Skeletal muscle tissue (tissue), 3 donors: ENCODE measurements at regions not wholly inside any gene's neighbourhood (a gene's known extent, or its start where the extent isn't known, plus 50 kb on each side); places are given as distances from the start of the nearest gene placed in this dataset.

Experiments
- H3K27ac ChIP-seq: one replicate; pipeline ENCODE4 v1.7.0; 2013; ENCODE audit warnings: mild to moderate bottlenecking, low read depth, low read length, inconsistent platforms
- H3K27me3 ChIP-seq, 3 donors: one replicate each; pipeline ENCODE4 v1.7.0; 2013; ENCODE audit warnings: low read length in 3 of 3; ENCODE audit not compliant: control insufficient read depth in 3 of 3, insufficient read depth in 3 of 3
- H3K36me3 ChIP-seq, 3 donors: one replicate each; pipeline ENCODE4 v1.7.0; 2013; ENCODE audit warnings: low read length in 3 of 3; ENCODE audit not compliant: control insufficient read depth in 3 of 3, insufficient read depth in 3 of 3
- H3K4me1 ChIP-seq, 3 donors: one replicate each; pipeline ENCODE4 v1.7.0; 2013; ENCODE audit warnings: low read length in 3 of 3, mild to moderate bottlenecking in 3 of 3; ENCODE audit not compliant: control insufficient read depth in 3 of 3, insufficient read depth in 3 of 3
- H3K4me3 ChIP-seq, 3 donors: one replicate each; pipeline ENCODE4 v1.7.0; 2013; ENCODE audit warnings: low read length in 3 of 3
- H3K9ac ChIP-seq, 3 donors: one replicate each; pipeline ENCODE4 v1.7.0; 2013; ENCODE audit warnings: low read length in 3 of 3, mild to moderate bottlenecking in 3 of 3, moderate library complexity in 2 of 3, low read depth in 1 of 3
- H3K9me3 ChIP-seq, 3 donors: one replicate each; pipeline ENCODE4 v1.7.0; 2013; ENCODE audit warnings: low read length in 3 of 3; ENCODE audit not compliant: control insufficient read depth in 3 of 3
- donor health status: Osteomylitis.

GRCh38 chr3:94179059-94179458 lies 116.2 kb downstream of the NSUN3 start:
- no peak overlapping the region for H3K4me3 ChIP-seq
- no peaks in the 10 kb centered on the region for H3K4me1 ChIP-seq
- peaks cover 0 to 2% (median 0%) of the 10 kb centered on the region in 3 donors for H3K27me3 ChIP-seq
- H3K36me3 ChIP-seq: no peaks in the 10 kb centered on the region
- no peaks in the 10 kb centered on the region for H3K9me3 ChIP-seq
- H3K27ac ChIP-seq: no peak overlapping the region
- H3K9ac ChIP-seq: no peak overlapping the region

- H3K27ac ChIP-seq: no peak overlapping the region
- H3K4me1 ChIP-seq: no peaks in the 10 kb centered on the region
- H3K9me3 ChIP-seq: no peaks in the 10 kb centered on the region
- no peak overlapping the region for H3K4me3 ChIP-seq
- no peaks in the 10 kb centered on the region for H3K36me3 ChIP-seq
- H3K27me3 ChIP-seq: no peaks in the 10 kb centered on the region
- no peak overlapping the region for H3K9ac ChIP-seq
Measured at GRCh38 chr3:94183551-94183950, 120.7 kb downstream of the NSUN3 start.

GRCh38 chr3:94184781-94185180 lies 121.9 kb downstream of the NSUN3 start:
- Histone ChIP-seq H3K36me3 (no peaks in the 10 kb centered on the region), H3K4me1 (no peaks in the 10 kb centered on the region), H3K27me3 (no peaks in the 10 kb centered on the region), H3K9ac (no peak overlapping the region), H3K27ac (no peak overlapping the region), H3K9me3 (no peaks in the 10 kb centered on the region), H3K4me3 (no peak overlapping the region)

GRCh38 chr3:94185753-94186152 lies 122.9 kb downstream of the NSUN3 start:
- Histone ChIP-seq H3K27me3 (no peaks in the 10 kb centered on the region), H3K4me3 (no peak overlapping the region), H3K9me3 (no peaks in the 10 kb centered on the region), H3K9ac (no peak overlapping the region), H3K4me1 (no peaks in the 10 kb centered on the region), H3K36me3 (no peaks in the 10 kb centered on the region), H3K27ac (no peak overlapping the region)

GRCh38 chr3:94187697-94188096 lies 124.8 kb downstream of the NSUN3 start:
- no peak overlapping the region for H3K27ac ChIP-seq
- no peaks in the 10 kb centered on the region for H3K27me3 ChIP-seq
- H3K9me3 ChIP-seq: no peaks in the 10 kb centered on the region
- no peaks in the 10 kb centered on the region for H3K36me3 ChIP-seq
- H3K4me3 ChIP-seq: no peak overlapping the region
- H3K4me1 ChIP-seq: no peaks in the 10 kb centered on the region
- H3K9ac ChIP-seq: no peak overlapping the region

GRCh38 chr3:94195381-94195780 lies 132.5 kb downstream of the NSUN3 start:
- no peaks in the 10 kb centered on the region for H3K27me3 ChIP-seq
- H3K4me1 ChIP-seq: no peaks in the 10 kb centered on the region
- no peak overlapping the region for H3K27ac ChIP-seq
- no peak overlapping the region for H3K9ac ChIP-seq
- no peaks in the 10 kb centered on the region for H3K36me3 ChIP-seq
- H3K4me3 ChIP-seq: no peak overlapping the region
- peaks cover 0 to 3% (median 2%) of the 10 kb centered on the region in 3 donors for H3K9me3 ChIP-seq

- H3K27me3 ChIP-seq: no peaks in the 10 kb centered on the region
- no peak overlapping the region for H3K9ac ChIP-seq
- H3K4me3 ChIP-seq: no peak overlapping the region
- no peaks in the 10 kb centered on the region for H3K36me3 ChIP-seq
- H3K9me3 ChIP-seq: peaks cover 0 to 2% (median 0%) of the 10 kb centered on the region in 3 donors
- no peak overlapping the region for H3K27ac ChIP-seq
- H3K4me1 ChIP-seq: no peaks in the 10 kb centered on the region
Measured at GRCh38 chr3:94206291-94206690, 143.4 kb downstream of the NSUN3 start.

- H3K36me3 ChIP-seq: no peaks in the 10 kb centered on the region
- H3K9ac ChIP-seq: no peak overlapping the region
- H3K27me3 ChIP-seq: no peaks in the 10 kb centered on the region
Measured at GRCh38 chr3:94210256-94210655, 147.4 kb downstream of the NSUN3 start.

GRCh38 chr3:94217406-94217805 lies 154.5 kb downstream of the NSUN3 start:
- Histone ChIP-seq H3K27me3 (no peaks in the 10 kb centered on the region), H3K9ac (no peak overlapping the region), H3K36me3 (no peaks in the 10 kb centered on the region), H3K4me3 (no peak overlapping the region), H3K27ac (no peak overlapping the region), H3K4me1 (no peaks in the 10 kb centered on the region), H3K9me3 (no peaks in the 10 kb centered on the region)

More at GRCh38 chr3:94210256-94210655, 147.4 kb downstream of the NSUN3 start:
- Histone ChIP-seq H3K4me3 (no peak overlapping the region), H3K27ac (no peak overlapping the region), H3K9me3 (no peaks in the 10 kb centered on the region), H3K4me1 (no peaks in the 10 kb centered on the region)

- Histone ChIP-seq H3K4me1 (no peaks in the 10 kb centered on the region), H3K9me3 (no peaks in the 10 kb centered on the region), H3K9ac (no peak overlapping the region), H3K27me3 (no peaks in the 10 kb centered on the region), H3K27ac (no peak overlapping the region), H3K36me3 (no peaks in the 10 kb centered on the region), H3K4me3 (no peak overlapping the region)
Measured at GRCh38 chr3:94220426-94220825, 157.6 kb downstream of the NSUN3 start.

GRCh38 chr3:94221829-94222228 lies 159.0 kb downstream of the NSUN3 start:
- Histone ChIP-seq H3K9me3 (no peaks in the 10 kb centered on the region), H3K36me3 (no peaks in the 10 kb centered on the region), H3K9ac (no peak overlapping the region), H3K27ac (no peak overlapping the region), H3K4me1 (no peaks in the 10 kb centered on the region), H3K4me3 (no peak overlapping the region), H3K27me3 (no peaks in the 10 kb centered on the region)
